Heart left ventricle (tissue), 16 donors: ENCODE measurements at regions not wholly inside any gene's neighbourhood (a gene's known extent, or its start where the extent isn't known, plus 50 kb on each side); places are given as distances from the start of the nearest gene placed in this dataset.

Experiments used
- ATAC-seq, 4 donors: fragments of 200-7000 bp; cut with Tn5 transposase; one replicate each; pipeline ENCODE4 v1.9.1; 2020 to 2022; ENCODE audit warnings: moderate library complexity in 4 of 4, mild to moderate bottlenecking in 3 of 4, moderate number of reproducible peaks in 1 of 4
- DNase-seq, 5 donors: peaks; one replicate each; pipeline ENCODE4 v3.0.0-alpha.2; 2020
- H3K27ac ChIP-seq, 12 donors: fragments of 200-600 bp; sonication (generic) in 4 of 12; one replicate each; pipeline versions ENCODE4 v1.5.0 to v1.8.0; 2016 to 2022; ENCODE audit warnings: mild to moderate bottlenecking in 2 of 12
- H3K27me3 ChIP-seq, 9 donors: fragments of 200-600 bp; sonication (generic) in 2 of 9; one replicate each; pipeline versions ENCODE4 v1.5.1 to v1.8.0; 2016 to 2022; ENCODE audit warnings: mild to moderate bottlenecking in 3 of 9
- H3K36me3 ChIP-seq, 9 donors: fragments of 200-600 bp; sonication (generic) in 2 of 9; one replicate each; pipeline versions ENCODE4 v1.5.0 to v1.8.0; 2018 to 2022; ENCODE audit warnings: mild to moderate bottlenecking in 2 of 9
- H3K4me1 ChIP-seq, 12 donors: fragments of 200-600 bp; sonication (generic) in 4 of 12; one replicate each; pipeline versions ENCODE4 v1.5.0 to v1.8.0; 2016 to 2022; ENCODE audit warnings: mild to moderate bottlenecking in 3 of 12
- H3K4me3 ChIP-seq, 12 donors: fragments of 200-600 bp; sonication (generic) in 4 of 12; one replicate each; pipeline versions ENCODE4 v1.5.0 to v1.8.0; 2017 to 2022; ENCODE audit warnings: mild to moderate bottlenecking in 9 of 12, moderate library complexity in 4 of 12
- H3K9me3 ChIP-seq, 12 donors: fragments of 200-600 bp; sonication (generic) in 4 of 12; one replicate each; pipeline versions ENCODE4 v1.5.0 to v1.8.0; 2016 to 2022; ENCODE audit warnings: mild to moderate bottlenecking in 1 of 12
- CTCF ChIP-seq, 12 donors: fragments of 200-600 bp; sonication (generic) in 4 of 12; IDR thresholded peaks; one replicate each; pipeline versions ENCODE4 v1.5.0 to v1.8.0; 2018 to 2022; ENCODE audit warnings: antibody characterized with exemption in 12 of 12, mild to moderate bottlenecking in 5 of 12
- POLR2A ChIP-seq, 2 donors: fragments of 450-650 bp; IDR thresholded peaks; one replicate each; pipeline ENCODE4 v1.6.1; 2017; ENCODE audit warnings: antibody characterized with exemption in 2 of 2, mild to moderate bottlenecking in 2 of 2, moderate library complexity in 2 of 2
- WGBS, 4 donors: extraction: QIAGEN DNeasy Blood & Tissue Kit in 2 of 4; methylation state at CpG; one replicate each; pipeline versions ENCODE4 v1.1.5 to v1.1.7; 2013 to 2018; 5-methylcytosine and 5-hydroxymethylcytosine counted together
- intact Hi-C, 10 donors: fragments of 100-400 bp; cut with DNase I; formaldehyde crosslinking; loops; one replicate each; pipeline versions ENCODE4 v1.11.1 to v1.14.2; 2022
- donor health status: ischemic (EF 13 %, LVEDD 7.1; RV severe dilation, severe dysfunction).
- donor health status: healthy with polysubstance abuse.
- donor health status: DM: no; HTN: yes; CAD: no.
- donor health status: DM: no; HTN: no; CAD: no.
- donor health status: ischemic (EF 25% LVEDD 6.9; RV normal size, moderate dysfunction).
- donor health status: ischemic (EF 25% LVEDD 5.7; RV mildly dilated, moderate dysfunction).
- donor health status: healthy.
- donor health status: DM: yes; HTN: yes; CAD: no.
- donor health status: ischemic (EF 35%, LVEDD 5.7; RV mildly dilated, moderate dysfunction).
- donor health status: nonischemic (EF 11% LVEDD 7.7; RV severe dilation, severe dysfunction).
- donor health status: DM: yes; HTN: yes; CAD: no.
- donor health status: PGD.
- donor health status: ischemic (EF 29% LVEDD 5.4; RV normal size, mild dysfunction).
- donor health status: nonischemic (EF 23%, LVEDD 6.1; RV moderate dilation, normal function).

- no peaks in the 10 kb centered on the region for H3K36me3 ChIP-seq
- H3K9me3 ChIP-seq = no peaks in the 10 kb centered on the region
- H3K27ac ChIP-seq = no peak overlapping the region
- ATAC-seq = no peak
- DNase-seq = no peak
- TF ChIP-seq CTCF (IDR thresholded peaks at IDR 0.05) (no peak), POLR2A (IDR thresholded peaks at IDR 0.05) (no peak)
- H3K4me3 ChIP-seq = no peak overlapping the region
- peaks cover 0 to 7% (median 0%) of the 10 kb centered on the region in 9 donors for H3K27me3 ChIP-seq
- intact Hi-C loops = no loop called here
- no peaks in the 10 kb centered on the region for H3K4me1 ChIP-seq
- 54 to 64% (median 59%) methylated on average over 6 of the region's 6 CpGs for WGBS, 4 donors
Measured at GRCh38 chr17:15048933-15049794, 216.0 kb downstream of the PMP22 start.

- no peaks in the 10 kb centered on the region for H3K4me1 ChIP-seq
Measured at GRCh38 chr17:15048381-15048780, 216.7 kb downstream of the PMP22 start.

GRCh38 chr17:15042311-15042710, 222.8 kb downstream of the PMP22 start:
- 75 to 85% (median 79%) methylated on average over 6 of the region's 6 CpGs for WGBS, 4 donors
- intact Hi-C loops = no loop called here
- no peak for ATAC-seq
- TF ChIP-seq CTCF (IDR thresholded peaks at IDR 0.05) = no peak
- no peak for TF ChIP-seq POLR2A (IDR thresholded peaks at IDR 0.05)
- Histone ChIP-seq H3K36me3 (no peaks in the 10 kb centered on the region), H3K27ac (no peak overlapping the region), H3K27me3 (no peaks in the 10 kb centered on the region), H3K4me1 (no peaks in the 10 kb centered on the region), H3K4me3 (no peak overlapping the region), H3K9me3 (no peaks in the 10 kb centered on the region)
- DNase-seq = no peak

More at GRCh38 chr17:15048381-15048780, 216.7 kb downstream of the PMP22 start:
- no peak for ATAC-seq
- intact Hi-C loops = no loop called here
- Histone ChIP-seq H3K9me3 (no peaks in the 10 kb centered on the region), H3K27ac (no peak overlapping the region), H3K27me3 (peaks cover 0 to 7% (median 0%) of the 10 kb centered on the region in 9 donors), H3K36me3 (no peaks in the 10 kb centered on the region), H3K4me3 (no peak overlapping the region)
- DNase-seq = no peak
- WGBS, 4 donors = 46 to 59% (median 53%) methylated on average over 2 of the region's 2 CpGs
- no peak for TF ChIP-seq CTCF (IDR thresholded peaks at IDR 0.05)
- no peak for TF ChIP-seq POLR2A (IDR thresholded peaks at IDR 0.05)

- no peaks in the 10 kb centered on the region for H3K9me3 ChIP-seq
- H3K4me3 ChIP-seq = no peak overlapping the region
- H3K4me1 ChIP-seq = no peaks in the 10 kb centered on the region
- ATAC-seq (no peak), DNase-seq (no peak)
- intact Hi-C loops = no loop called here
- no peak for TF ChIP-seq CTCF (IDR thresholded peaks at IDR 0.05)
- TF ChIP-seq POLR2A (IDR thresholded peaks at IDR 0.05) = no peak
- H3K27ac ChIP-seq = no peak overlapping the region
- no peaks in the 10 kb centered on the region for H3K27me3 ChIP-seq
- H3K36me3 ChIP-seq = no peaks in the 10 kb centered on the region
- 60 to 89% (median 72%) methylated on average over 1 of the region's 1 CpG for WGBS, 4 donors
Measured at GRCh38 chr17:15039366-15039765, 225.8 kb downstream of the PMP22 start.
